IPS-11a (cell line): ENCODE measurements at regions not wholly inside any gene's neighbourhood (a gene's known extent, or its start where the extent isn't known, plus 50 kb on each side); places are given as distances from the start of the nearest gene placed in this dataset.
"Not testable (repeated sequence)": the region's sequence is repeated elsewhere in the genome, so short reads cannot be mapped to it uniquely, and the experiment has no call there.

Source experiments
- H3K4me3 ChIP-seq: one replicate; pipeline ENCODE4 v1.5.1; 2013; ENCODE audit warnings: low read depth, low read length, control low read depth

GRCh38 chr16:86224126-86224525 is 286.2 kb upstream of the FOXF1 start:
- H3K4me3 ChIP-seq, result no peak overlapping the region

- no peak overlapping the region for H3K4me3 ChIP-seq
Observed at GRCh38 chr16:86224629-86225028, 285.7 kb upstream of the FOXF1 start.

GRCh38 chr16:86225905-86226371 is 284.4 kb upstream of the FOXF1 start:
- H3K4me3 ChIP-seq, result no peak overlapping the region

GRCh38 chr16:86227041-86227440 is 283.3 kb upstream of the FOXF1 start:
- no peak overlapping the region for H3K4me3 ChIP-seq

GRCh38 chr16:86227801-86228200 is 282.5 kb upstream of the FOXF1 start:
- H3K4me3 ChIP-seq, result no peak overlapping the region

GRCh38 chr16:86228713-86229112 is 281.6 kb upstream of the FOXF1 start:
- H3K4me3 ChIP-seq, result no peak overlapping the region

- H3K4me3 ChIP-seq, result no peak overlapping the region
Observed at GRCh38 chr16:86229283-86229682, 281.0 kb upstream of the FOXF1 start.

GRCh38 chr16:86229866-86230656 is 280.3 kb upstream of the FOXF1 start:
- no peak overlapping the region for H3K4me3 ChIP-seq

- H3K4me3 ChIP-seq, result no peak overlapping the region
Observed at GRCh38 chr16:86231321-86231995, 278.9 kb upstream of the FOXF1 start.

- no peak overlapping the region for H3K4me3 ChIP-seq
Observed at GRCh38 chr16:86231996-86232350, 278.4 kb upstream of the FOXF1 start.

- H3K4me3 ChIP-seq, result no peak overlapping the region
Observed at GRCh38 chr16:86232496-86232895, 277.8 kb upstream of the FOXF1 start.

GRCh38 chr16:86233506-86233905 is 276.8 kb upstream of the FOXF1 start:
- H3K4me3 ChIP-seq, result not testable (repeated sequence)

GRCh38 chr16:86239381-86239780 is 270.9 kb upstream of the FOXF1 start:
- H3K4me3 ChIP-seq, result no peak overlapping the region

- H3K4me3 ChIP-seq, result no peak overlapping the region
Observed at GRCh38 chr16:86240716-86241363, 269.5 kb upstream of the FOXF1 start.

- no peak overlapping the region for H3K4me3 ChIP-seq
Observed at GRCh38 chr16:86241681-86242080, 268.6 kb upstream of the FOXF1 start.

- no peak overlapping the region for H3K4me3 ChIP-seq
Observed at GRCh38 chr16:86242244-86243122, 267.8 kb upstream of the FOXF1 start.

GRCh38 chr16:86243123-86243473 is 267.2 kb upstream of the FOXF1 start:
- no peak overlapping the region for H3K4me3 ChIP-seq

GRCh38 chr16:86243571-86244154 is 266.7 kb upstream of the FOXF1 start:
- H3K4me3 ChIP-seq, result no peak overlapping the region

- H3K4me3 ChIP-seq, result no peak overlapping the region
Observed at GRCh38 chr16:86244158-86244557, 266.2 kb upstream of the FOXF1 start.

GRCh38 chr16:86244936-86245335 is 265.4 kb upstream of the FOXF1 start:
- H3K4me3 ChIP-seq, result no peak overlapping the region

GRCh38 chr16:86245351-86245750 is 265.0 kb upstream of the FOXF1 start:
- H3K4me3 ChIP-seq, result no peak overlapping the region
